GM19452 (cell line): ENCODE measurements at regions not wholly inside any gene's neighbourhood (a gene's known extent, or its start where the extent isn't known, plus 50 kb on each side); places are given as distances from the start of the nearest gene placed in this dataset.

Source experiments
- ATAC-seq: cut with Tn5 transposase; IDR thresholded peaks from one replicate; pipeline ENCODE4 v1.9.1; 2021; ENCODE audit not compliant: unreplicated experiment

DNA sequence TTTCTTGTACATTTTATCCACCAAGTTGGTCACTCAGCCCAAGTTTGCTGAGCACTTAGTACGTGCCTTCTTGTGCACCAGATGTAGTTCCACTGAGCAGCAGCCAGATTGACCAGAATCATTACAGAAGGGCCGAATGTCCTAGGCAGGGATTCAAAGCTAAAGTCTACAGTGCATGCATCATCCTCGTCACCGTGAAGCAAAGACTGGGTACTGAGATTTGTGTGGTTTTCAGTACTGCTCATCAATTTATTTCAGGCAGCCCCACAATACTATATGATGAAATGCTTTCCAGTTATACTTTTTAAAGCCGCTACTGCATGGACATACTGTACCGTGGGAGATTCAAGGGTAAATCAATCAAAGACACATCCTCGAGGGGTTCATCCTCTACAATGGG lies 227.0 kb downstream of the ARRDC4 start:
- no peak for ATAC-seq

DNA sequence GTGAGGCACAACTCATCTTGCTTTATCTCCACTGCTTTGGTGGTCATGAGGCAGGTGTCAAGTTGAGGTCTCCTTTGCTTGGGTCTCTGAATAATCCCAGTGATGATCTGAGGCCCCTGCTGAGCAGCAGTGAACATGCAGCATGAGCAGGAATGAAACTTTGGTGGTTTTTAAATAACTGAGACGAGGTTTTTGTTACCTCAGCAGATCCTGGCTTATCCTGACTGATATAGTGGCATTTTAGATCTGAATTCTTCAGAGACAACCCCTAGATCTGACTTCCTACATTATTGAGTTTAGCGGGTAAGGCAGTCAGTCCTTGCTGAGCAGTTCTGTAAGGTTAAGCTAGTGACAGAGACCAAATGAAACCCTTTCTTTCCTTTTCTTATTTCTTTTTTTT lies 230.4 kb downstream of the ARRDC4 start:
- ATAC-seq = no peak

DNA sequence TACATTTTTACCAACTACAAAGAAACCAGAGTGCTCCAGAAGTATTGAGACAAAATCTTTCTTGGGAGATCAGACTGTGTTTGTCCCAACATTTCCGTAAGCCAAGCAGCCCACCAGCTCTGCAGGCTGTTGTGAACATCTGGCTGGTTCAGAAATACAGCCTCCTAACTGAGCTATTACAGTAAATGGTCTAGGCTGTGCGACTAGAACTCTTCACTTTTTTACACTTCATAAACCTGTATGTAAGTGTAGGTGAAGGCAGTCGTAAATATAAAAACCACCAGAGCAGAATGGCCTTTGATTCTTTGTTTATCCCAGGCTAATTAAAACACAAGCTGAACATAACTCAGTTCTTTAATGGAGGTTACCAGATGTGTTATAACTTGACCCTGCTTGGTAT lies 235.3 kb downstream of the ARRDC4 start:
- no peak for ATAC-seq

DNA sequence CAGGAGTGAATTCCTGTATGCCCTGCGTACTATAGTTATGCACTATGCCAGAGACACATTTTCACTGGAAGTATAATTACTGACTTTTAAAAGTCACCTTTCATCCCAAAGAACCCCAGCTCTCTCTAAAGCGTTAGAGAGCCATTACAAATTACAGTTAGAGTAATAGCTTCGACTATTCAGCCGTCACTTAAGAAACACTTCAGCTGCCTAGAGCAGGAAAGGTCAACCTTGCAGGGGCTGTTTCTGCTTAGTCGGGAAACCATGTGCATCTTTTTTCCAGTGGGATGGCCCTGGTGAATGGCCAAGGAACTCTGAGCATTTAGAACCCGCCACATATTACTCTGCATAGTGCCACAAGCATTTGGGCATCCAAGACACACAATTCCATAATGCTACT lies 235.9 kb downstream of the ARRDC4 start:
- no peak for ATAC-seq

DNA sequence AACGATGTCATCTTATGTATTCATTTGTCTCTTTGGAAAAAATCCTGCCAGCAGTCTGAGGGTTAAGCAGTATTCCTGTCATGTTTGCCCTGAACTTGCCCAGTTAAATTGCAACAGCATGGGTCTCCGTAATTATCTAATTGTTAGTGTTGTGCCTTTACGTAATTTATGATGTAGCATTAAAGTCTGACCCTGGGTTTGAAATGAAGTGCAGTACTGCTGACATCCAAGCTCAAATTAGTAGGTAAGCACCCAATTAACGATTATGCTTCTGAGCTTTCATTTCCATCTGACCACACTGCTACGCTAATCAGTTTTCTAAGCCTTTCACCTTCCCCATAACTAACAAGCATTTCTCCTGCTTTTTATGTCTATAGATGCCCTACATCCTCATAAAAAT lies 241.8 kb downstream of the ARRDC4 start:
- ATAC-seq = no peak

DNA sequence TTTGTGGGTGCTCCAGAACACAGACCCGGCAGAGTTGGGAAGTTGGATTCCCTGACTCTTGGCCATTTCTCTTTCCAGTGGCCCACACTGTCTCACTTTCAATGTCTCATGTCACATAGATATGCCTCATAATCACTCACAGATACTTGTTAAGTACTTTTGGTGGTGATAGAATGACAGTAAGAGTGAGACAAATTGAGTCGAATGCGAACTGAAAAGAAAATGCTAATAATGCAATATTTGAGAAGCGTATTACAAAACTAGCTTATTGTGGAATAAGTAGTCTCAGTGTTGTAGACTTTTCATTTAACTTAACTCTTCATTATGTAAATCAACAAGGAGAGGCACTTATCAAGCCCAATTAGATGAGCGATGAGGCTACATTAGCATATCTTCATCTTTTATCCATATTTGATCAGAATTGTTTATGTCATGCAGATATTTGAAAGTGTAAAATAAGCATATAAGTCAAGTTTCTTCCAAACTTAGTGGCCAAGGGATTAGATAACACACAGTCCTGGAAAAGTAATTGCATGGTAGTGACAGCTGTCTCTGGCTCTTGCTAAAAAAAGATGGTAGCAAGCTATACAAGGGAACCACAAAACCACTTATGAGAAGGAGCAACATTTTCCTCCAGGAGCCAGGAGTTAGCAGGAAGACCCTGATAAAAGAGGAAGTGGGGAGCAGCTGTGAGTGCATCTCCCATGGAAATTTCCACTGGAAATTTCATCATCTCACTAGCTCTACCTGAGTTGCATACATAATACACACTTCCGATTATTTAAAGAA lies 243.6 kb downstream of the ARRDC4 start:
- no peak for ATAC-seq

DNA sequence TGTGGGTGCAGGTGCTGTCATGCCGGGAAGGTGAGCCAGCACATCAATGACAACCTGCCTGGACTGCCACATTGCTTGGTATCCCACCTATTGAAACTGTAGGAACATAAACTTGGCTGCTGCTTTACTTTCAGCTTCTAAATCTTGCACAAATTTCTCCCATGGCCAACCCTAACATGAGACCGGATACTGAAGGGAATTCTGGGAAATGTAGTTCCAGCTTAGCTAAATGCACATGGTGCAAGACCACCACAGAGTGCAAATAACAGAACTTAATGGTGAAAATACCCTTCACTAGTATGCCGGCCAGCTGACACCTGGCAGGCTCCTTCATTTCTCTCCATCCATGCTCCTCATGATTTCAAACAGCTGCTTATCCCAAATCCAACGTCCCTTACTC lies 247.4 kb downstream of the ARRDC4 start:
- no peak for ATAC-seq

DNA sequence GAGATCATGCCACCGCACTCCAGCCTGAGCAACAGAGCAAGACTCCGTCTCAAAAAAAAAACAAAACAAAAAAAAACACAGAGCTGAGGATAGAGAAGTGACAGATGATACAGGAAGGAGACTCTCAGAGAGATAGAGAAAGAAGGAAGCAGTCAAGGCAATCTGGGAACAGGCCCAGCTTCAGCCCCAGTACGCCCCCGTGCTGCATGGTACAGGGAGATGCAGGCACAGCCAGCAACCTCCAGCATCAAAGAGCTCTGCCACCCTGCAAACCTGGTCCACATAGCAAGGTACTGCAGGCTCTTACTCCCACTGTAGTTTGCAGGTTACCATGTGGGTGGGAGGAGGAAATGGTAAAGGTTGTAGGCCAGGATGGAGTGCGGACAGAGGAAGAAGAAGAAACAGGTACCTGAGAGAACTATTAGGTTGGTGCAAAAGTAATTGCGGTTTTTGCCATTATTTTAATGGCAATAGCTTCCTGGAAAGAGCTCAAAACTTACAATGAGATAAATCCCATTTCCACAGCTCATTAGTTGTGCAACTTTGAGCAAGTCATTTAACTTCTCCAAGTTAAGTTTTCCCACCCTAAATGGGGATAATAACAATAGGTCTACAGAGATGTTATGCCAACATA lies 253.0 kb downstream of the ARRDC4 start:
- ATAC-seq = no peak

DNA sequence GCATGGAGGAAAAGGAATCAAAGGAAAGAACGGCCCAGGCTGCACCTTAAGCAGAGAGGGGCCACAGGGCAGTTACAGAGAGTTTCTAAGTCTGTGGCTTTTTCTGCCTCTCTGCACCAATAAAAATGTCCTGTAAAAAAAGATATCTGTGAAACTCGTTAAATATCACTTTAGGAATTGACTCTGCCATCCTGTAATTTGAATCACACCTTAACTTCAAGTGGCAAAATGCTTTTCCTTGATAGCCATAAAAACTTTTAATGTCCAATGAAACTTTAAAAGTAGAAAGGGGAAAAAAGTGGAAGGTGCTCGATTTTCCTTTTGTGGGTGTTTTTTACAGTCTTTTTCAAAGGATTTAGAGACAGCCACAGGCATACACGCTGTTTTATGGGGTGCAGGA lies 255.7 kb downstream of the ARRDC4 start:
- ATAC-seq = no peak

DNA sequence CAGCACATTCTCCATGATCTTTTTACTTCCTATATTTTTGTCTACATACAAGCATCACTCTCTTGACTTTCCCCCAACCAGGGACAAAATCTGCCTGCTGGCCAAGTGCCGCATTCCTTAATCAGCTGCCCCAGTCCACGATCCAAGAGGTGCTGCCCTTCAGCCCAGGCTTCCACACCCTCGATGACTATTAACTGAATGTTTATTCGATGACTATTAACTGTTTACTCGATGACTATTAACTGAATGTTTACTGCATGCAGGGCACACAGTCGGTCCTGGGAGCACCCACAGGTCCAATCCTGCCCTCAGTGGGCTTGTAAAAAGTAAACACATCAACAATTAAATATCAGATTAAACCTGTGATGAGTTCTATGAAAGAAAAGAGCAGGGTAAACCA lies 256.9 kb downstream of the ARRDC4 start:
- ATAC-seq = no peak

DNA sequence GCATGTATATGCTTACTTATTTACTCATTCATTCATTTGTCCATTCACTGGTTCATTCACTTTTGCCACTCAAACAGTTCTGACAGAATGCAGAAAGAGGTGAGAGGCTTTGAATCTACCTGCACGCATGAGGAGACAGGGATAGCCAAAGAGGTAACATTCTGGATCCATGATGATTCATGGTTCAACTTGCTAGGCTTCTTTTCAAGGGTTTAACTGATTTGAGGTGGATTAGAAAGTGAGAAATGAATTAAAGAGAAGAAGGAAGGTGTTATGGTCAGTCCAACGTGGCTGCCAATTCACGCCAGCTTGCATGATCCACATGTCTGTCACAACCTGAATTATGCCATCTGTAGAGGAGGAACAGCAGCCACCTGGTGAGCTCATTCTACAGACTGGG lies 260.6 kb downstream of the ARRDC4 start:
- no peak for ATAC-seq

DNA sequence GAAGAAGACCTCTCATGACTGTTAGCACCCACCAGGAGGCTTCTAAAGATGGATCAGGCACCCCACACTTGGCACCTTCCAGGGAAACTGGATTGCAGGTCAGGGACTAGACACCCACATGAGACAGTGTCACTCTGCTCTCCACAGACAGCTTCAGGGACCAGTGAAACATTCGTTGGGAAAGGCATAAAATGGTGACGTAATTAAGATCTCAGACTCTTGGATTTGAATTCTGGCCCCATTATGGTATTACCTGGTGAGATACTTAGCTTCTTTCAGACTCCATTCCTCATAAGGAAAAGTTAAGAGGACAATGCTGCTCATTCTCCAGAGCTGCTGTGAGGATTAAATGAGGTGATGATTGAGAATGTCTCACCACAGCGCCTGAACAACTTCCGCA lies 261.1 kb downstream of the ARRDC4 start:
- no peak for ATAC-seq

DNA sequence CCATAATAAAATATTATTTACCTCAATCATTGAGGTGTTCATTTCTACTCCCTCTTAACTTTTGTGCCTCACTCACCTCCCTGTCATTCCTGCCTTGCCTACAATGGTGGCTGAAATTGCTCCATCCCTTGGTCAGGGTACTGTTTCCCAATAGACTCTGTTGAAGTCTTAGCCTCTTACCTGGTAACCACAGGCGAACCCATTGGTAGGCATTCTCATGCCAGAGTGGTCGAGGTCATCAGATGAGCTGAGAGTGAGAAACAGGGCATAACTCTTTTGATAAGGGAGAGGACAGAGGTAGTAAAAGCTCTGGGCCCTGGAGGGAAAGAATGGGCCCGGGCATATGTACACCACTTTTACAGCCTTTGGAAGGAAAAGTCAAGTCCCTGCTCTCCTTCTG lies 265.6 kb downstream of the ARRDC4 start:
- no peak for ATAC-seq

DNA sequence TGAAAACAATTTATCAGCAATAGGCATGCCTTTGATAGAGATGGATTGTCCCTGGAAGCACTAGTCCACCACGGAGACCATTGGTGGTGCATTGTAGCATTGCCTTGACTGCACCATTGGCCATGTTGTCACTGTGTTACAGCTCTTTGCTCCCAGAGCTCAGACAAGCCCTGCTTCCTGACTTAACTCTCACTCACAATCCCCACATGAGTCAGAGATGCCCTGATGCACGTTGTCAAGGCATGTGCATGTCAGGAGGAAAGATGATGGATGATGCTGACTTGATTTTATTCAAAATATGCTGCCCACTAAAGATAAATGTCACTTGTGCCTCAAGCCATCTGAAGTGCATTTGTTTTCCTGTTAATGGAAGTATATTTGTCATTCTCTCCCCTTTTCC lies 266.1 kb downstream of the ARRDC4 start:
- no peak for ATAC-seq

DNA sequence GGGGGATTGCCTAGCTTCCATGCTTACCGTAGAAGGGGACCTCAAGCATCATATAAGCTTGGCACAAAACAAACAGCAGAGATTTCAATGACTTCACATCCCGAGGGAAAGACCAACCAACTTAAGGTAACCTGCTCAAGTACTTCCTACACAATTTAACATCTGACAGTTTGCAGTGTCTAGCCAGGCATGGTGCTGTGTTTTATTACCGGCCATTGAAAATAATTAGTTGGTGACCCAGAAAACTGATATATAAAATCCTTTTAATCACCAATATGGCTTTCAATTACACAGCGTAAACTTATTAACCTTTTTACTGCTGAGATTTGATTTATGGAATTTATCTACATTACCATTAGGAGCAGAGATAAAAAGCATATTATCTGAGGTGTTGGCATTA lies 268.3 kb downstream of the ARRDC4 start:
- no peak for ATAC-seq

DNA sequence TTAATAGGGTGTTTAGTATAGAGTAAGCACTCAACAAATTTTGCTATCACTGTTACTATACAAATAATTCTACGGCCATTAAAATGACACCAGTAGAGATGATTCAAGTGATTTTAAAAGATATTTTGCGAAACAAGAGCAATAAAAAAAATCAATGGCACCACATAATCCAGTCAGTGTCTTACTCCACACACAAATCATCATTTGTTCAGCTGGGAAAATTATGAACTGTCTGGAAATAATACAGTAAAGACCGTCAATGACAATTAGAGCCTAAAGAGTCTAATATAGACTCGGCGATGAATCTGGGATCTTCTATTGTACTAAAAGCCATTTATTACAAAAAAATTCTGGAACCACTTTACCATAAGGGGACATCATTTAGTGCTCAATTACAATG lies 270.5 kb downstream of the ARRDC4 start:
- ATAC-seq = no peak

DNA sequence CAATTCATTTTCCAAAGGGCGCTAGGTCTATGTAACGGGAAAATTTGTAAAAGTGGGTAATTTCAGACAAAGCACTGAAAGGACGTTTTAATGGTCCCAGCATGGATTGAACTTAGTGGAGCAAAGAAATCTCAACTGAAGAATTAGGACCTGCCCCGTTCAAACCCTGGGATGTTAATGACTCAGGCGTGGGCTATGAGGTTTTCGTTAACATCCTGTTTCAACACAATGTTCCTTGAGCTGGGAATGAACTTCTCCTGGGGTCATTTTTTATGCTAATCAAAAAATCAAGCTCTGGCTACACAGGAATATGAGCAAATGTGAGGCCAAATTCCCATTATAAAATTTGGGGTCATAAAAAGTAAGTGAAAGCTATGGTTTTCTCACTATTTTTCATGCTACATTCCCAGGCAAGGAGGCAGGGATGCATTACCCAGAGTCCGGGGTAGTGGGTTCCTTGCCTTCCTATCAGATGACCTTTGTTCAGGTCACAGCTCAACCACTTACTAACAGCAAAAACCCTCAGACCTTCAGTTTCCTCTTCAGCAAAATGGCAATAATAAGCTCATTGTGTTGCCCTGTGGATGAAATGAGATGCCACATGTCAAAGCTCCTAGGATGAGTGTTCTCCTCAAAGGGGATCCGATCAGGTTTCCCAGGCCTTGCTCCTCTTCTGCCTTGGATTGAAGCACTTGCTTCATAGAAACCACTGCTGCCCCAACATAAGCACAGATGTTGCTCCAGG lies 271.4 kb downstream of the ARRDC4 start:
- ATAC-seq = no peak

DNA sequence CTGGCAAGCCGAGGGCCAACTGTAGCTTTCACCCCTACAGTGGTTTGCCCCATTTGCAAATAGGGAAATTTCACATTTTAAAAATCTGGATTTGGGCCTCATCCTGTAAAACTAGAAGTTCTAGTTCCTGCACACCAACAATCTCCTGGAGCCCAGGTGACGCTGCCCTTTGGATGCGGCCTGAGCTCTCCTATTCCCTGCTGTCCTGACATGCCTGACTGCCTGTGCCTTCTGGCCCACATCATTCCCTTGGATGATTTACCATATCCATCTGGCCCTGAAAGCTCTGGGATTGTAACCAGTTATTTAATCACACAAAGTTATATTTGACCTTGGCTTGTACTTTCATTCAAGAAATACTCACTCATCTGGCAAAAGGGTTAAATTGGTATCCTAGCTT lies 272.3 kb downstream of the ARRDC4 start:
- no peak for ATAC-seq

DNA sequence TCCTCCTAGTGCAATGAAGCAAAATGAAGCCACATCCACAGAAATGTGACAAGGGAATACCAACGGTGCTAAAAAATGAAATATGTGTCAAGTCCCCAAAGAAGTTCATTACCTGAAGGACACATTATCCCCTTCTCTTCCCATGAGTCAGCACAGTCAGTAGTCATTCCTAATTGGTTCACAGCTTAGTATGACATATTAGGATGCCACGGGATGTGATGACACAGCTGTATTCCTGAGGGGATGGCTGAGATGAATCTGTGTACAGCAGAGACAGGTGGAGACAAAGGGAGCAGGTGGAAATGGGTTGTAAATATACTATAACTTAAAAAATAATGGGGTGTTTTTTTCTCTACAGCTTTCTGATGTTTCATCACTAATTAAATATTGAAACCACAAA lies 273.4 kb downstream of the ARRDC4 start:
- ATAC-seq = no peak

DNA sequence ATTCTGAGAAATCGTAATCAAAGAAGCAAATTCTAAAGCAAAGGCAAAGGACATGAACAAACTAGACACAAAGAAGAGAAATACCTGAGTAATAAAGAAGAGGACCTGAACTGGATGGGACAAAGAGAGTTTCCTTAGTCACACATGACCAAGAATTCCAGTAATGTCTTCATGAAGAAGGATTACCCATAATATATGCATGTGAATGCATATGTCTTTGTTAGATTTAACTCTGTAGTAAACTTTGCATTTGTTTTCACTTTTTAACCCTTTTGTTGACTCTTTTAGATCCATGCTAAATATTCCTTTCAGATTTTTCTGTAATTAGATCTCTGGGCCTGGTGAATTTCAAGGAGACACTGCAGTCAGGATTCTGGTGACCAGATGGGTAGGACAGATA lies 279.8 kb downstream of the ARRDC4 start:
- no peak for ATAC-seq

DNA sequence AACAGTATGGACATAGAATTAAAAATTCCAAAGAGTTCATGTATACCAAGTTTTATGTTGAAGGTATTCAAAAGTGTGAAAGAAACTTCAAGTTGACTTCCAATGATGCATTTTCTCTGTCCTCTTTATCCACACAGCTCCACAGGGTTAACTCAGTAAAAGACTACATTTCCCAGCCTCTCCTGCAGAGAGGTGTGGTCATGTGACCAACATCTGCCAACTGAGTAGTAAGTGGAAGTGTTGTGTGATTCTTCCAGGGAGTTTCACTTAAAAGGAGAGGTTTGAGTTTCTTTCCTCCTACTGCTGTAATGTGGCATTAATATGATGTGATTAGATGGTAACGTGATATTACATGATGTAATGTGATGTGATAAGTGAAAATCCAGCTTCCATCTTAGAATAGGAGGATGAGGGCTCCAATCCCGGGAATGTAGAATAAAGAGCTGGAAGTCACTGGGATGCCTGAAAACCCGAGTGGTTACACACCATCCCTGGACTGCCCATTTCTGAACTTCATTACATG lies 280.6 kb downstream of the ARRDC4 start:
- ATAC-seq = no peak

DNA sequence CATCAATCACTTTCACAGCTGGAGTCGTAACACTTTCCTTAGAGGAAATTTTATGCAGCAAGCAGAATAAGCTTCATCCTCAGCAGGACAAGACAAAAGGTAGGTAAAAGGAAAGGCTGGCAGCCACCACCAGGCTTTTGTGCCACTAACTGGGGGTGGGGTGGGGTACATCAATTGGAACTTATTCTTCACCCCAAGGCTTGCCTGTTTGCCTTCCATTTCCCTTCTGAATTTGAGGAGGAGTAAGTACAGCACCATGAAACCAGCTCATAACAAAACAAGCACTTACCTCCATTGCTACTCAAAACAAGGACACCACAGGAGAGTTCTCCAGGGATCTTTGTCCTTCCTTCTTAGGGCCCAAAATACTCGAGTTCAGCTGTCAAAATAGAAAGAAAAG lies 296.8 kb downstream of the ARRDC4 start:
- ATAC-seq = no peak
